ENCODE measurements at regions not wholly inside any gene's neighbourhood (a gene's known extent, or its start where the extent isn't known, plus 50 kb on each side); places are given as distances from the start of the nearest gene placed in this dataset.

- TF ChIP-seq CTCF (conservative IDR thresholded peaks at IDR 0.05; ENCODE audit: low read length), result no peak
- TF ChIP-seq EZH2phosphoT487 (IDR thresholded peaks at IDR 0.05; ENCODE audit: borderline replicate concordance, low read depth, low read length), result no peak
Measured at GRCh38 chr3:10700821-10701220, 115.2 kb upstream of the SLC6A11 start.

Data from OCI-LY7 (cell line).